ENCODE measurements at regions not wholly inside any gene's neighbourhood (a gene's known extent, or its start where the extent isn't known, plus 50 kb on each side); places are given as distances from the start of the nearest gene placed in this dataset.

DNA sequence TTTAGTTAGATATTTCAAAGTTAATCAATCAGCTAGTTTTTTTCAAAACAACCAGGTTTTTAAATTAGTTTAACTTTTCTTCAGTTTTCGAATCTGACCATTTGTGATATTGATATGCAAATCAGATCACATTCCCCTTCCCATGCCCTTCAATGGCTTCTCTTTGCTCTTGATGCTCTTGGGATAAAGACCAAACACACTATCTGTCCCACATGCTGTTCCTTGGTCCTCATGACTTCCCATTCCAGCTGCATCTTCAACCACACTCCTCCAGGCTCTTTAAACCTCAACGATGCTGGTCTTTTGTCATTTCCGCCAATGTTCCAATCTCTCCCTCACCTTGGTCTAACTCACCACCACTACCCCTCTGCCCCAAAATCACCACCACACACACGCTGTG, 285.8 kb downstream of the LMX1A start:
- no peak for TF ChIP-seq POLR2AphosphoS5 (IDR thresholded peaks at IDR 0.05; ENCODE audit: borderline replicate concordance, low read depth, low read length)
- no peak for TF ChIP-seq EZH2 (IDR thresholded peaks at IDR 0.05)
